Central memory CD8-positive, alpha-beta T cell (primary cell): ENCODE measurements at regions not wholly inside any gene's neighbourhood (a gene's known extent, or its start where the extent isn't known, plus 50 kb on each side); places are given as distances from the start of the nearest gene placed in this dataset.

Experiments used
- ATAC-seq: fragments of 150-1000 bp; cut with Tn5 transposase; replicated peaks from 2 replicates; pipeline ENCODE4 v1.10.0; 2022; ENCODE audit warnings: mild to moderate bottlenecking, moderate FRiP score, moderate number of reproducible peaks; ENCODE audit not compliant: poor library complexity, severe bottlenecking; ENCODE audit errors: extremely low read depth
- DNase-seq, 2 donors: peaks; one replicate each; pipeline ENCODE4 v3.0.0; 2021; ENCODE audit warnings: low spot score in 2 of 2
- H3K27ac Mint-ChIP-seq: one replicate; pipeline ENCODE4 v1.8.0; 2022; ENCODE audit warnings: low read depth, mild to moderate bottlenecking, moderate library complexity, mixed read lengths
- H3K27me3 Mint-ChIP-seq: one replicate; pipeline ENCODE4 v1.8.0; 2022; ENCODE audit warnings: mixed read lengths
- H3K36me3 Mint-ChIP-seq: one replicate; pipeline ENCODE4 v1.8.0; 2022; ENCODE audit warnings: mild to moderate bottlenecking, moderate library complexity, mixed read lengths; ENCODE audit not compliant: insufficient read depth
- H3K4me1 Mint-ChIP-seq: one replicate; pipeline ENCODE4 v1.8.0; 2022; ENCODE audit warnings: mixed read lengths
- H3K4me3 Mint-ChIP-seq: one replicate; pipeline ENCODE4 v1.8.0; 2022; ENCODE audit warnings: mild to moderate bottlenecking, moderate library complexity, mixed read lengths
- H3K9me3 Mint-ChIP-seq: one replicate; pipeline ENCODE4 v1.8.0; 2022; ENCODE audit warnings: mixed read lengths

DNA sequence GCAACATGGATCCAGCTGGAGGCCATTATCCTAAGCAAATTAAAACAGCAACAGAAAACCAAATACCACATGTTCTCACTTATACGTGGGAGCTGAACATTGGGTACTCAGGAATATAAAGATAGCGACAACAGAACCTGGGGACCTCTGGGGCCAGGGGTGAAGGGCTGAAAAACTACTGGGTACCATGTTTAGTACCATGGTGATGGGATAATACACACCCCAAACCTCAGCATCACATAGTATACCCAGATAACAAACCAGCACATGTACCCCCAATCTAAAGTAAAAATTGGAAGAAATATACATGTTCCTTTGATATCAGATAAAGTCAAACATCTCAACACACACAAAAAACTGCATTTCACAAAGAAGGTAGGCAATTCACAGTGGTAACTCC lies 876.2 kb downstream of the TBL1XR1 start:
- Mint-ChIP-seq H3K4me3 (no peak overlapping the region), H3K36me3 (no peaks in the 10 kb centered on the region), H3K27ac (no peak overlapping the region), H3K27me3 (no peaks in the 10 kb centered on the region), H3K9me3 (peaks cover 37% of the 10 kb centered on the region), H3K4me1 (no peaks in the 10 kb centered on the region)
- no peak for ATAC-seq
- no peak for DNase-seq

DNA sequence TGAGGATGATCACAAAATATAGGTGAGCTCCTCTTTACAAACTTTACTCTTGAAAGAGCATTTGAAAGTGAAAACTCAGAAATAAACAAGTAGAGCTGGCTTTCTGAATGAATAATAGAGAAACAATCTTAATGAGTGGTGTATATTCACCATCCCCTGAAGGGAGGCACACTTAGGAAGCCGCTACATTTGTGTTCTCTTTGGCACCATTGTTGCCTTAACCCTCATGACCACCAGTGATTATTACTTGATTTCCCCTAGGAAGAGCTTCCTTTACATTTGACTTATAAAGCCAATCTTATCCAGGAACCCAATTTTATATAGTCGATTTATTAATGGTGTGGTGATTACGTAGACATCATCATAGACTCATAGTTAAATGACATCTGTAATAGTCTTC lies 883.9 kb downstream of the TBL1XR1 start:
- H3K27me3 Mint-ChIP-seq: no peaks in the 10 kb centered on the region
- H3K27ac Mint-ChIP-seq: no peak overlapping the region
- no peak for DNase-seq
- no peak for ATAC-seq
- H3K4me3 Mint-ChIP-seq: no peak overlapping the region
- H3K9me3 Mint-ChIP-seq: peaks cover 18% of the 10 kb centered on the region
- H3K4me1 Mint-ChIP-seq: no peaks in the 10 kb centered on the region
- H3K36me3 Mint-ChIP-seq: no peaks in the 10 kb centered on the region

DNA sequence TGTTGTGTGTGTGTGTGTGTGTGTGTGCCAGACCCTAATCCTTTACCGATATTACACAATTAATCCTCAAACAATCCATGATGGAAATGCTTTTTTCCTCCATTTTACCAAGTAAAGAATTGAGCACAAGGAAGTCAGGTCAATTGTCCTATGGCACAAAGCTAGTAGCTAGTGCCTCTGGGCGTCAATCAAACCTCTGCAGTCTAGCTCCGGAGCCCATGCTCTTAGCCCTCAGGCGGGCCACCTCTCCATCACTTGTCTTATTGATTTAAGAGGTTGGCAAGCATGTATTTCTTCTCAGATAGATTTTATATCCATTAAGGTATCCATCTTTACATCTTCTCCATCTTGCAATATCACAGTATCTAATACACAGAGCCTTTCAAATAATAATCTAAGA lies 886.6 kb downstream of the TBL1XR1 start:
- H3K4me3 Mint-ChIP-seq: no peak overlapping the region
- no peaks in the 10 kb centered on the region for H3K4me1 Mint-ChIP-seq
- H3K36me3 Mint-ChIP-seq: no peaks in the 10 kb centered on the region
- no peak for ATAC-seq
- DNase-seq: no peak
- peaks cover 16% of the 10 kb centered on the region for H3K9me3 Mint-ChIP-seq
- H3K27me3 Mint-ChIP-seq: no peaks in the 10 kb centered on the region
- H3K27ac Mint-ChIP-seq: no peak overlapping the region

DNA sequence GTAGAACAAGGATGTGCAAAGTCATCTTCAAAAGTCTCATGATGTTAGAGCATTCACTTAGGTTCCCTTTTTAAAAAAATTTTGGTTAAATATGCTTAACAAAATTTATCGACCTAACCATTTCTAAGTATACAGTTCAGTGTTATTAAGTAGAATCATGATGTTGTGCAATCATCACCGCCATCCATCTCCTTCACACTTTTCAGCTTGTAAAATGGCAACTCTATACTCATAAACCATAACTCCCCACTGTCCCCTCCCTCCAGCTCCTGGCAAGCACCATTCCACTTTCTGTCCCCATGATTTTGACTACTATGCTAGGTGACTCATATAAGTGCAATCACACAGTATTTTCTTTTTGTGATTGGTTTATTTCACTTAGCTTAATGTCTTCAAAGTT lies 895.0 kb downstream of the TBL1XR1 start:
- Mint-ChIP-seq H3K4me3 (no peak overlapping the region), H3K36me3 (no peaks in the 10 kb centered on the region), H3K4me1 (no peaks in the 10 kb centered on the region), H3K27ac (no peak overlapping the region), H3K27me3 (no peaks in the 10 kb centered on the region), H3K9me3 (peaks cover 9% of the 10 kb centered on the region)
- ATAC-seq (no peak), DNase-seq (no peak)

DNA sequence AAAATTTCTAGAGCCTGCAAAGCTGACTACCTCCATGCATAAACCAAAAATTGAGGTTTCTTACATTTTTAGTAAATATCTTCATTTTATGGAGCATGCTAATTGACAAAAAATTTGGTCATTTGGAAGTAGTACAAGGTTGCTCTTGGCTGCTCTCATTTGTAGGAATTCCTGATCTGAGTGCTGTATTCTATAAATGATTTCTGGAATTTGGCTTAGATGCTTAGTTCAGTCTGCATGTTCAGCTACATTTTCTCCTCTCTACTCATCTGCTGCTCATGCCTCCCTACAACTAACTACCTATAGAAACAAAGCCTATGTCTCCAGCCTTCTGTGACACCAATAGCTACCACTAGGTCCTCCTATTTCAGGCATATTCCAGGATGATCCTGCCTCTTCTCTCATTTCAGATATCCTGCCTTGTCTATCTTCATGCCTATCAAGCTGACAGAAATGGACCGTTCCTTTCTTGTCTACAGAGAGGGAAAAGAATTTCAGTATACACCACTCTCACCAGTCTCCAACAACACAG lies 901.1 kb downstream of the TBL1XR1 start:
- no peaks in the 10 kb centered on the region for H3K4me1 Mint-ChIP-seq
- no peak for DNase-seq
- peaks cover 17% of the 10 kb centered on the region for H3K9me3 Mint-ChIP-seq
- H3K27me3 Mint-ChIP-seq: no peaks in the 10 kb centered on the region
- H3K36me3 Mint-ChIP-seq: peaks cover 1% of the 10 kb centered on the region
- H3K27ac Mint-ChIP-seq: no peak overlapping the region
- ATAC-seq: no peak
- H3K4me3 Mint-ChIP-seq: no peak overlapping the region

DNA sequence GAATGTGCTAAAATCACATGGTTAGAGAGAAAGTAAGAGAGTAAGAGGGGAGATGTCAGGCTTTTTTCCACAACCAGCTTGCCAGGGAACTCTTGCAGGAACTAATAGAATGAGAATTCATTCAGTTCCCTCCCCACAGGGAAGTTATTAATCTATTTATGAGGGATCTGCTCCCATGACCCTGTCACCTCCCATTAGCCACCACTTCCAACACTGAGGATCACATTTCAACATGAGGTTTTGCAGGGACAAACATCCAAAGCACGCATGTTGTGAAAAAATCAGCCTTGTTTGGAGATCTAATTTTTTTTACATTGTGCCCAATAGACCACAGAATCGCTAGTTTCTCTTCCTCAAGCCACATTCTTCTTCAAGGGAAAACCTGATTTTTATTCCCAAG lies 904.0 kb downstream of the TBL1XR1 start:
- no peak overlapping the region for H3K27ac Mint-ChIP-seq
- DNase-seq (no peak), ATAC-seq (no peak)
- H3K9me3 Mint-ChIP-seq: peaks cover 12% of the 10 kb centered on the region
- no peak overlapping the region for H3K4me3 Mint-ChIP-seq
- no peaks in the 10 kb centered on the region for H3K27me3 Mint-ChIP-seq
- no peaks in the 10 kb centered on the region for H3K4me1 Mint-ChIP-seq
- peaks cover 1% of the 10 kb centered on the region for H3K36me3 Mint-ChIP-seq

DNA sequence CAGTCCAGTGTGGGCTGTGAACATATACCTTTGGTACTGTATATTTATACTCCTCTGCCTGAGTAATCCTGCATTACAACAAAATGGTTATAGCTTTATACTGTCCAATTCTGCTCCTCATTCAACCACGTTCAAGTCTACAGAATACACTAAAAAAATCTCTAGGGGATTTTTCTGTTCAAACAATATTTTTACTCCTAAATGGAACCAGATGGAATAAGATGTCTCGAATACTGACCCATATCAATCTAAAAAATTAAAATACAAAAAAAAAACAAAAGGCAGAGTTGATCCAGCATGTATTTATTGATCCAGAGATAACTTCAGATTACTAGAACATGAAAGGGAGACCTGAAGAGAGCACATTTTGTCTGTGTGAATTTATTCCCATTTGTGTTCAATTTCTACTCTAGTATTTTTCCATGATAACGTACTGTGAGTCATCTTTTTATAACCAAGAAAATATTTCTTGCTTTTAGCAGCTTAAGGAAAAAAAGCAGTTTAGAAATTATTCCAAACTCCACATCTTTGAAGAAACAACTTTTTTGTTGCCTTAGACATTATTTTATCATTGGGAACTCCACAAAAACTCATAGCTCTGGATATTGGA lies 910.7 kb downstream of the TBL1XR1 start:
- H3K4me1 Mint-ChIP-seq: no peaks in the 10 kb centered on the region
- no peak overlapping the region for H3K4me3 Mint-ChIP-seq
- DNase-seq: no peak
- peaks cover 1% of the 10 kb centered on the region for H3K36me3 Mint-ChIP-seq
- no peaks in the 10 kb centered on the region for H3K27me3 Mint-ChIP-seq
- no peak for ATAC-seq
- H3K27ac Mint-ChIP-seq: no peak overlapping the region
- no peaks in the 10 kb centered on the region for H3K9me3 Mint-ChIP-seq

DNA sequence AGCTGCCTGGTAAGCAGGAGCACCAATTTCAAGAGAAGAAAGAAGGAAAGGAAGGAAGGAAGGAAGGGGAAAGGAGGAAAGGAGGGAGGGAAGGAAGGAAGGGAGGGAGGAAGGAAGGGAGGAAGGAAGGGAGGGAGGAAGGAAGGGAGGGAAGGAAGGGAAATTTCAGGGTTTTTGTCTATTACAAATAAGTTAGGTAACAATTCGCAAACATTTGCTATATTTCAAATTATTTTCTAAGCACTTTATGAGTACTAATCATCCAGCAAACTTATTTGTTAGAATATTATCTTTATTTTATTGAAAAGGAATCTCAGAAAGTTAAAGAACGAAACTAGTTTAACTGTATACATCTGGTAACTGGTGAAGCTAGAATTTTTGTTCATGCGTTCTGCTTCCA lies 921.7 kb downstream of the TBL1XR1 start:
- Mint-ChIP-seq H3K4me1 (no peaks in the 10 kb centered on the region), H3K27me3 (no peaks in the 10 kb centered on the region), H3K9me3 (peaks cover 12% of the 10 kb centered on the region), H3K4me3 (no peak overlapping the region), H3K36me3 (no peaks in the 10 kb centered on the region), H3K27ac (no peak overlapping the region)
- no peak for DNase-seq
- ATAC-seq: no peak

DNA sequence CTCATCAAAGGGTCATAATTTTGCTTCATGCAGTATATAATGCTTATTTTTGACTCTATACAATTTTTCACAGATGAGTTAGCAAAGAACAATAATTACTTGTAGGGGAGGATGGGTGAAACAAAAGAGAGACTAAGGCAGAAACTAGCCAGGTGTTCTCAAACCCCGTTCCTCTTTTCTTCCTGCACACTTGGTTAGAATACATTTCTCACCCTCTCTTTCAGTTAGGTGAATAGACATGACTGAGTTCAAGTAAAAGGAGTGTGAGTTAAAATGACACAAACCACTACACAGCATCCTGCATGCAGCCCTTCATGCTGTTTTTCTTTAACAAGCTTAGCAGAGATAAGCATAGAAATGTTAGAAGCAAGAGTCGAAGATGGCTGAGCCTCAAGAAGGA lies 922.2 kb downstream of the TBL1XR1 start:
- H3K27me3 Mint-ChIP-seq: no peaks in the 10 kb centered on the region
- no peaks in the 10 kb centered on the region for H3K4me1 Mint-ChIP-seq
- H3K27ac Mint-ChIP-seq: no peak overlapping the region
- no peak overlapping the region for H3K4me3 Mint-ChIP-seq
- ATAC-seq (no peak), DNase-seq (no peak)
- peaks cover 12% of the 10 kb centered on the region for H3K9me3 Mint-ChIP-seq
- no peaks in the 10 kb centered on the region for H3K36me3 Mint-ChIP-seq

DNA sequence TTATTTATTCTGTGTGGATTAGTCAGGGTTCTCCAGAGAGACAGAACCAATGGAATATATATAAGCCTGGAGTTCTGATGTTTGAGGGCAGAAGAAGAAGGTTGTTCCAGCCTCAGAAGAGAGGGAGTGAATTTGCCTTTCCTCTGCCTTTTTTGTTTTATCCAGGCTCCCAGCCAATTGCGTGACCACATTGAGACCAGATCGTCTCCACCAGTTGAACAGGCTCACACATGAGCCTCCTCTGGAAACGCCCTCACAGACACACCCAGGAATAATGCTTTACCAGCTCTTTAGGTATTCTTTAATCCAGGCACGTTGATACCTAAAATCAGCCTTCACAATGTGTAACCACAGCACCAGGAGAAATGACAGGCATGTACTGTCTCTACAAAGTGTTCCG lies 923.1 kb downstream of the TBL1XR1 start:
- no peaks in the 10 kb centered on the region for H3K4me1 Mint-ChIP-seq
- H3K27me3 Mint-ChIP-seq: no peaks in the 10 kb centered on the region
- H3K36me3 Mint-ChIP-seq: no peaks in the 10 kb centered on the region
- DNase-seq (no peak), ATAC-seq (no peak)
- no peak overlapping the region for H3K4me3 Mint-ChIP-seq
- H3K27ac Mint-ChIP-seq: no peak overlapping the region
- H3K9me3 Mint-ChIP-seq: peaks cover 12% of the 10 kb centered on the region

DNA sequence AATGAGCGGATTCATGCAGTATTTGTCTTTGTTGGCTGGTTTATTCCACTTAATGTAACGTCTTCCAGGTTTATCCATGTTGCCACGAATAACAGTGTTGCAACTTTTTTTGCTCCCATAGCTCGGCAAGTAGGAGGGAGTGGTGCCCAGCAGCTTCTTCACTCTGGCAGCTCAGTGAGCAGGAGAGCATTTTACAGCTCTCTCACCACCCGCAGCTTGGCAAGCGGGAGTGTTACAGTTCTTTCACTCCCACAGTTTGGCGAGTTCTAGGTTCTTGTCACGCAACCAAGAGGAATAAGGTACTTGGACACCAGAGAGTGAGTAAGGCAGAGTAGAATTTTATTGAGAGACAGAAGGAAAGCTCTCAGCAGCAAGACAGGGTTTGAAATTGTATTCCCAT lies 935.2 kb downstream of the TBL1XR1 start:
- DNase-seq (no peak), ATAC-seq (no peak)
- H3K27me3 Mint-ChIP-seq: no peaks in the 10 kb centered on the region
- peaks cover 32% of the 10 kb centered on the region for H3K9me3 Mint-ChIP-seq
- no peaks in the 10 kb centered on the region for H3K36me3 Mint-ChIP-seq
- H3K4me3 Mint-ChIP-seq: no peak overlapping the region
- H3K4me1 Mint-ChIP-seq: no peaks in the 10 kb centered on the region
- H3K27ac Mint-ChIP-seq: no peak overlapping the region

DNA sequence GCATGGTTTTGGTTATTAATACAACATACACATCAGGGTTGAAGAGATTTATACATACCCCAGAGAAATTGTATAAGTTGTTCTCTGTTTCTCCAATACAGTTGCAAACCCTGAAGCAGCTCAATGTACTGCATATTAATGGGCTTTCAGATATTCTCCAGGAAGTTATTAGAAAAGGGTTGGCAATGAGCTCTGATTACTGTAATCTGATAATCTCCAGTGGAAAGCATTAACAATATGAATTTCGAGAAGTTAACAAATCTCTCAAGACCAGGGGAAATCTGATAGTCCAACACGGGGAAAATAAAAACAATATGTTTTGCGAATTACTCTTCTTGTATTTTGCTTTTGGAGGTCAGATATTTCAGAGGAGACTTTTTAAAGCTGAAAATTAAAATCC lies 950.1 kb downstream of the TBL1XR1 start:
- H3K9me3 Mint-ChIP-seq: peaks cover 15% of the 10 kb centered on the region
- H3K27ac Mint-ChIP-seq: no peak overlapping the region
- ATAC-seq: no peak
- H3K36me3 Mint-ChIP-seq: no peaks in the 10 kb centered on the region
- no peaks in the 10 kb centered on the region for H3K27me3 Mint-ChIP-seq
- no peaks in the 10 kb centered on the region for H3K4me1 Mint-ChIP-seq
- no peak for DNase-seq
- H3K4me3 Mint-ChIP-seq: no peak overlapping the region

DNA sequence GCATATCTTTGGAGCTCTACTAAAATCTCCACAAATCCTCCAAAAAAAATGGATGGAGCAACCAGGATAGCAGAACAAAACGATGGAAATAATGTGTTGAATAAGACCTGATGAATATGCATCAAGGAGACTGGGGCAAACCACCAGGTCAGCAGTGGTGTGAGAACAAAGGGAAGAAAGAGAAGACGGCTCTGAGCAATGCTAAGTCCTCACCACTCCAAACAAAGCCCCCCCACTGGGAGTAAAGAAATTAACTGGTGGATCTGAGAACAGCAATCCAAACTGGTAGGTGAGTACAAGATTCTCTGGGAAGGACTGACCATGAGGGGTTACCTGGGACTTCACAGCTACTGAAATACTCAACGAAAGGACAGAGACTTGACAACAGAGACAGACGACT lies 977.3 kb downstream of the TBL1XR1 start:
- DNase-seq: no peak
- no peaks in the 10 kb centered on the region for H3K4me1 Mint-ChIP-seq
- H3K27ac Mint-ChIP-seq: no peak overlapping the region
- ATAC-seq: no peak
- H3K36me3 Mint-ChIP-seq: no peaks in the 10 kb centered on the region
- H3K4me3 Mint-ChIP-seq: no peak overlapping the region
- peaks cover 21% of the 10 kb centered on the region for H3K9me3 Mint-ChIP-seq
- H3K27me3 Mint-ChIP-seq: no peaks in the 10 kb centered on the region

DNA sequence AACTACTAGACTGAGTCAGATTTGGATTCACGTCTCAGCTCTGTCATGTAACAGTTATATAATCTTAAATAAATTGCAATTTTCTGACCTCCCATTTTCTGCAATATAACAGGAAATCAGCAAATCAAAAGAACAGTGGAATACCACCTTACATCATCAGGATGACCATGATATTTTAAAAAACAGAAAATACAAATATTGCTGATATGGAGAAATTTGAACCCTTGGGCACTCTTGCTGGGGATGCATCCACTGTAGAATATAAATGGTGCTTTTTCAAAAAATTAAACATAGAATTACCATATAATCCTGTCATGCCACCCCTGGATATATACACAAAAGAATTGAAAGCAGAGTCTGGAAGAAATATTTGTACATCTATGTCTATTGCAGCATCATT lies 982.5 kb downstream of the TBL1XR1 start:
- no peaks in the 10 kb centered on the region for H3K27me3 Mint-ChIP-seq
- H3K36me3 Mint-ChIP-seq: no peaks in the 10 kb centered on the region
- DNase-seq: no peak
- no peak for ATAC-seq
- no peak overlapping the region for H3K4me3 Mint-ChIP-seq
- no peaks in the 10 kb centered on the region for H3K4me1 Mint-ChIP-seq
- peaks cover 13% of the 10 kb centered on the region for H3K9me3 Mint-ChIP-seq
- no peak overlapping the region for H3K27ac Mint-ChIP-seq
